ENCODE measurements at regions not wholly inside any gene's neighbourhood (a gene's known extent, or its start where the extent isn't known, plus 50 kb on each side); places are given as distances from the start of the nearest gene placed in this dataset.

DNA sequence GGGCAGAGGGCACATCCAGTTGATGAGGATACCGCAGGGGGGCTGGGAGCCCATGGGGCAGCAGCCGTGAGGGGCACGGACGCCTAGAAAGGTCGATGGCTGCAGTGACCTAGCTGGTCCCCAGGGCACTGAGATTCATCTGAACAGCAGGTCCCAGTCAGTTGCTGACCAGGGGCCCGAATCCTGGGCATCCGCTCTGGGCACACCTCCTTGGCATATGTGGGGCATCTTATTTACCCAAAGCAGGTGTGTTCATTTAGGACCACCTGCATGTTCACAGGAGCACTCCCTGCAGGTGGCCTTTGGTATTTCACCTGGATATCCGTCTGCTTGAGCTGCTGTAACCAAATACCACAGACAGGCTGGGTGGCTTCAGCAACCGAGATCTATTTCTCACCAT lies 72.0 kb upstream of the ODC1 start:
- no peak for DNase-seq

DNA sequence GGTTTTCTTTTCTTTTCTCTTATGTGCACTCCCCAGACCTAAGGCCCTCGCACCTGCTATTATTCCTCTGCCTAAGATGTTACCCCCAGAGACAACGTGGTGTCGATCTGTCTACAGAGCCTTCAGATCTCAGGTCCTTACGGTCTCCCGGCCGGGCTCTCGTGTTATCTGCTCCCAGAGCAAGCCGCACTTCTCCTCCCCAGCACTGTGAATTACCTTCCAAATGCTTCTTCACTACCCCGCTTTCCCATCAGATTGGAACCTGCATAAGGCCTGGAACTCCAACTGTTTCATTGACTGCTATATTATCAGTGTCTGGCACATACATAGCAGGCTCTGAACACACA lies 71.2 kb upstream of the ODC1 start:
- no peak for DNase-seq

DNA sequence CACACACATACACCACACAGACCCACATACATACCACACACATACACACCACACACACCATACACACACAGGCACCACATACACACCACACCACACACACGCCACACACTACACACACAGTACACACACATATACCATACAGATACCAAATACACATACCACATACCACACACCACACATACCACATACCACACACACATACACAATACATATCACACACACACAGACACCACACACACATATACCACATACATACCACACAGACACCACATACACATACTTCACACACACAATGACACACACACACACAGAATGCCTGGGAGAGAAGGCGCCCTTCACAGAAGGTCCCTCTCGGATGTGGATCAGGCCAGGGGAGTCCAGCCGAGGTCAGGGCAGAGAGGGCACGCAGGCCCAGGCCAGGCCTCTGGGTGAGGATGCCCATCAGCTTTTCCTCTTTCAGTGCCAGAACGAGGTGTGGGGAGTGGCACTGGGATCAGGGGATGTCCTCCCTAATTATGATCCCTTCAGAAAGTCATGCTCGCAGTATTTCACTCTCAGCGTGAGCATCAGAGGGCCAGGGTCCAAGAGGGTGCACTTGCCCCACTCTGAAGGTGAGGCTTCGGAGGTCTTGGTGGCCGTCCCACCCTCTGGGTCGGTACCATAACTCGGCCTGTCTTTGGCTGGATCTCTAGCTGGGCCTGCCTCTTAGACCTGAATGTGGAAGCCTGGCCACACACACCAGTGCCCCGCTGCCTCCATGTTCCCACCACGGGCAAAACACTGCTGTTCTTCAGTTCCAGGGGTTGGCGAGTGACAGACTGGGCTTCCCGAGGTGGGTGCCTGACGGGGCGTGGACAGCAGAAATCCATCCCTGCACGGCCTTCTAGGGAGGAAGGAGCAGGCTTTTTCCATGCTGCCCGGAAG lies 70.6 kb upstream of the ODC1 start:
- DNase-seq, result no peak

DNA sequence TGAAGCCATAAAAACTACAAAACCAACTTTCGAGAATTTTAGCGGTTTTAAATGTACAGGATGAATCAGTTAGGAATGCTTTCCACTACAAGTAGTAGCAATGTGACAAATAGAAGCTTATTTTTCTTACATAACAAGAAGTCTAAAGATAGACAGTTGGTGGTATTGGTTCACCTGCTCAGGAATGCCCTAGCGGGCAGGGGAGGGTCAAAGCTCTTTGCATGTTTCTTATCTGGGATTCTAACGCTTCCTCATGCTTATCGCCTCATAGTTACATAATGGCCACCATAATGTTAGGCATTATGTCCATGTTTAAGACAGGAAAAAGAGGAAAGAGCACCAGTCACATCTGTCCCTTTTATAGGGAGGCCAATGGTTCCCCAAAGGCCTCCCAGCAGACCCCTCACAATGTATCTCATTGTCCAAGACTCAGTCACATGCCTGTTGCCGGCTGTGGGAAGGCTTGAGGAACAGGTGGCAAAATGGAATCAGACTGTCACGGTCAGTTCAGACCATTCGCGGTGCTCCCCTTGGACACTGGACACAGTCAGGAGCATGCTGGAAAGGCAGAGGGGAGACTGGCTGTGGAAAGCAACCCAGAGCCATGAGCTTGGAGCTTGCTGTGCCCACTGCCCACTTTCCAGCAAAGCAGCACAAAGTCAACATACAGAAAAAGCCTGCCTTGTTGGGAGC lies 69.4 kb upstream of the ODC1 start:
- no peak for DNase-seq

DNA sequence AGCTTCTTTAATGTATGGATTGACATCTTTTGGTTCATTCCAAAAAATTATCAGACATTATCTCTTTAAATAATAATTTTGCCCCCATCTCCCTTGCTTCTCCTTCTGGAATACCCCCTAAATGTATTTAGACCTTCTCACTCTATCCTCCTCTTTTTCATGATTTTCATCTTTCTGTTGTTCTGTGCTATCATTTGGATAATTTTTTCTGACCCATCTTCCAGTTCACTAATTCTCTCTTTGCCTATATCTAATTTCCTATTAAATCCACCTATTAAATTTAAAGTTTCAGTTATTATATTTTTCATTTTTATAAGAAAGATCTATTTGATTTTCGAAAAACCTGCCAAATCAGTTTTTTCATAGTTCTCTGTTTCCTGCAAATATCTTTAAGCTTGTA lies 67.8 kb upstream of the ODC1 start:
- no peak for DNase-seq

DNA sequence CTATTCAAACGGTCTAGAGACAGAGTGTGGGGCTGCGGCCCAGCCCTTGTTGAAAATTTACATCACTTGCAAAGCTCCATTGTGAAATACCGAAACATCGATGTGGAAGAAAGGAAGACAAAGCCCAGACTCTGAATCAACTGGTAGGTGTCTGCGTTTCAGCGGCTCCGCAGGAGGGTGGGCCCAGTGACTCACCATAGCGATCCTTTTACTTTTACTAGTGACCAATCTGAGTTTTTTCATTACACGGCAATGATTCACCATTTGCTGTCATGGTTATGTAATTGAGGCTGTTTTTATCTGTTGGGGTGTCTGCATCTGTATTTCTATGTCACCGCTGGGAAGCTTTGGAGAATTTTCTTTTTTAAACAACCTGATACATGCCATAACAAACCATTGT lies 66.6 kb upstream of the ODC1 start:
- no peak for DNase-seq

DNA sequence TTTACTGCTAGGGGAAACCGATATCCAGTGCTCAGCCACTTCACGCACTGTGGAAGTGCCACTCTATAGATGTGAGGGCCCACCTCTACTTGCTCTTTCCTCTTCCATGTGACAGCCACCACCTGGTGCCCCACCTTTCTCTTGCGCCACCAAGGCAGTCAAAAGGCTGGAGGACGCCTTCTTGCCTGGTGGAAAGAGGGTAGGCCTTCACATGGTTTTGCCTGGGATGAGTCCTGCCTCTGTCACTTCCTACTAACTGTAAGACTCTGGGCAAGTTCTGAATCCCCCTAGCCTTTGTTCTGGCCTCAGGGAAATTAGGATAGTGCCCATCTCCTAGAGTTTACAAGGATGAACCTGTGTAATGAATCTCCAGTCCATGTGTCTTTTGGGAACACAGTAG lies 66.1 kb upstream of the ODC1 start:
- no peak for DNase-seq

DNA sequence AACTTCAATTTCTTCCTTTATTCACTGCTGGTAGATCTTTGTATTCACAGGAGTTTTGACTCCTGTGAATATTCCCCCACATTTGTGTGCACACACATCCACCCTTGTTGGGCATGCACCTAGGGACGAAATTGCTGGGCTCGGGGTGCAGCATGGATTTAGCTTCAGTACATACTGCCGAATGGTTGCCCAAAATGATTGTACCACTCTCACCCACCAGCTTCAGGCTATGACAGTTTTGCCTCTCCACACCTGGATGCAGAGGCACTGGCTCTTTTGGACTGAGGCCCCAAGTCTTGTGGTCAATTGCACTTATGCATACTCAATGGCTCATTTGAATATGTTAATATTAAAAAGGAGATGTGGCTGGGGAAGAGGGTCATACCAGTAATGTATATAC lies 65.1 kb upstream of the ODC1 start:
- no peak for DNase-seq

DNA sequence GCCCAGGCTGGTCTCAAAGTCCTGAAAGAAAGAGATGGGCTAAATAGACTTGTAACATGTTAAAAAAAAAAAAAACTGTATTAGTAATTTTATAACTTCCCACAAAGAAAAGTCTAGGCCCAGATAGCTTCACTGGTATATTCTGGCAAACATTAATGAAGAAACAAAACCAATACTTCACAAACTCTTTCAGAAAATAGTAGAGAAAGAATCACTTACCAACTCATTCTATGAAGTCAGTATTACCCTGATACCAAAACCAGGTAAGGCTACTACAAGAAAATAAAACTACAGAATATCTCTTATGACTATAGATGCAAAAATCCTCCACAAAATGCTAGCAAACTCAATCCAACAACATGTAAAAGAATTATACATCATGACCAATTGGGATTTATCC lies 59.9 kb upstream of the ODC1 start:
- no peak for DNase-seq

DNA sequence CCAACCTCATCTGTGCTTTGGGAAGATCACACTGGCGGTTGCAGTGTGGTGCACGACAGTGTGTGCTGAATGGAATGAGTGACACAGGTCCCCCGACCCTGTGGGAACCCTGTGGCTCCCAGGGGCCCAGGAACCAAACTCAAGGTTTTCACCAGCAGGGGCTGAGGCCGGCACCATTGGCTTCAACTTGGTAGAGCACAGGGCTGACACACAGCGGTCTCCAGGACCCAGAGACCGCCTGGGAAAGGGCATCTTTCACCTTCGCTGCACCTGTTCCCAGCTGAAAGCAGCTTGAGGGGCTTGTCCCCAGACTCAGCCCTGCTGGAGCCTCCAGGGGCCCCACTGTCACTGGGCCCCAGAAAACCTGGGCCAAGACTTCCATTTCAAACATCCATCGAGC lies 59.0 kb upstream of the ODC1 start:
- no peak for DNase-seq

DNA sequence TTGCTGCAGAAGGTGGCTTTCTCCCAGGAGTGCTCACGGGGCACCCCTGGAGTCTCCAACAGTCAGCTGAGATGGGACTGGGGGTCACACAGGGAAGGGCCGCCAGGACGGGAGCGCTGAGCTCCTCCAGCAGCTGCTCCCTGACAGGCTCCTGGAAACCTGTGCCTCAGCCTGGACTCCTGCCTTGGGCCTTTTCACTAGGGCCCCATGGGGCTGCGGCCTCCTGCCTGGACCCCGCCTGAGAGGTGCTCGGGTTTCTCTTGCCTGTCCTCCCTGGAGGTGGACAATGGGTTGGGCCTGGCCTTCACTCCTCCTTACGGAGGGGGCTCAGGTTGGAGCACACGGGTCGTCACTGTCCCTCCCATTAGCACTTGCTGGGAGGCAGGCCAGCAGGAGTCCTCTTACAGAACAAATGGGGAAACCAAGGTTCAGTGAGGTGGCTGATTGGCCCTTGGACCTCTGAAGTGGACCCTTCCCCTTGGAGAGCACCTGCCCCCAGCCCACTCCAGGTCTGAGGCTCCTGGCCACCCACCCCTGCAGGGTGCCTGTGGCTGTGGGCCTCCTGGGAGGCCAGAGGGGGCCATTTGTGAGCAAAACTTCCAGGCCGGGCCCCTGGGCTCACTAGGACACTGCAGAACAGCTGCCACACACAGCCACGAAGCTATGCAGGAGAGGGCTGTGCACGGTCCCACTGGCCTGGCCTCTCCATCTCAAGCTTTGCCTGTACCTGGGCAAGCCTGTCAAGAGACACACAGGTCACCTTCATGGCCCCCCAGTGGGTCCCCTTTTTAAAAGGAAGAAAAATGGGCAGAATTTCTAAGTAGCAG lies 57.1 kb upstream of the ODC1 start:
- DNase-seq, result no peak

DNA sequence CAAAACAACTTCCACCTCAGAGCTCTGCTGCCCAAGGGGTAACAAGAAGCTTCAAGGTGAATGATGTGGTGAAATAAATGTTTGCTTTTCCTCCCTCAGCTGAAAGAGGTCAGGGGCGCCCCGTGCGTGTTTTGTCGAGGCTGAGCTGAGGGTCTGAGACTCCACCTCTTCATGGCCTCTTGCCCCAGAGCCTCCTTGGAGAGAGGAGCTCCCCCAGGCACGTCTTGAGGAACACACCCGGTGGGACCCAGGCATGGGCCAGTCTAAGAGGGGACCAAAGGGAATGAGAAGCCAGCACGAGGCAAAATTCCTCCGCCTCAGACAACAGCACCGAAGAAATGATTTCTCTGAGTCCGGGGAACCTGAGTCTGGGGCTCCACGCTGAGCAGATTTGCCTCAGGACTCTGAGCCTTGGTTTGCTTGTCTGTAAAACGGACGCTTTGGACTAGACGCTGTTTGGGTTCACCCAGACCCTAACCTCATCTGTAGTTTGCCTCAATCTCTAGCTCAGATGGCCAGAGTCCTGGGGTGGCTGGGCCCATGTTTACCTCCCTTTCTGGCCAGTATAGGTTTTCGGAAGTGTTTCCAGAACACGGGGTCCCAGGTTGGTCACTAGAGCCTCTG lies 56.4 kb upstream of the ODC1 start:
- no peak for DNase-seq

DNA sequence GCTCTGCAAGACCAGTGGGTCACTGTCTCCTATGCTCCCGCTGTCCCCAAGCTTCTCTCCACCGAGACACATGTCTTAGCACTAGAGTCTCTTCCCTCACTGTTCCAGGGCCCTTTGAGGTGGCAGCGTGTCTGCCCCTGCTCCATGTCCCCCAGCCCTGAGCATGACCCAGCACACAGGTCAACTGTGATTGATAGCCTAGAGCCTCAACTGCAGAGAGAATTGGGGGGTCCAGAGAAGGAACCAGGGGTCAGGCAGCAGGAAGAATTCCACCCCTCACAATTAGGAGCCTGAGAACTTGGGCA lies 54.6 kb upstream of the ODC1 start:
- DNase-seq, result peak; percentile 24

DNA sequence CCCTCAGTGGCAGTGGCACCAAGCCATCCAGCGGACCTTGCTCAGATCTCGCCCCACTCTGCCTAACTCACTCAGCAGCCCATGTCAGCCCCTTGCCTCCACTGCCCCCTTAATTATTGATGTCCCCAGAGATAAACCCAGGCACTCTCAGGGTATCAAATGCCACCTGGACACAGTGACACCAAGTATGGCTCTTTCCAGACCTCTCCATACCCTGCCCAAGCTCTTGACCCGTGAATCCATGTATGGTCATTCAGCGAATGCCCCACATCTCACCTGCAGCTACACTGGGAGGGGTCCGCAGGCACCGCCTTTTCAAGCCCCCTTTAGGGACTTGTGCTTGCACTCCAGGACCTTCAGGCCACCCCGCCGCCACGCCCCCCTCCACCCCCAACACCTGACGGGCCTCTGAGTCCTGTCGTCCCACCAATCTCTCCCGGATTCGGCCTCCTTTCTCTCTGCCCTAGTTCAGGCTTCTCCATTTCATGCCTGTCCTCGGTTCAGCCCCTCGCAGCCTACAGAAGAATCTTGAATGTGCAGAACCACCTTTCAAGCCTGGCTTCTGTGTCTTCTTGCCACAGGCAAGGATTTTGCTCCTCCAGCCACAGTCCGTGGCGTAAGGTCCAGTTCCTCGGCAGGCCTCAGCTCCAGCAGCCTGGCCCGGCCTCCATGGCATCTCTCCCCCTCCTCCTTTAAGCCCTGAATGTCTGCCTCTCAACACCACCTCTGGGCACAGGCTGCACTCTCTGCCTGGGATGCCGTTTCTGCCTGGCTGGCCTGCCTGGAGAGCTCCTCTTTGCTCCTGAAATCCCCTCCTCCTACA lies 54.1 kb upstream of the ODC1 start:
- DNase-seq, result no peak

DNA sequence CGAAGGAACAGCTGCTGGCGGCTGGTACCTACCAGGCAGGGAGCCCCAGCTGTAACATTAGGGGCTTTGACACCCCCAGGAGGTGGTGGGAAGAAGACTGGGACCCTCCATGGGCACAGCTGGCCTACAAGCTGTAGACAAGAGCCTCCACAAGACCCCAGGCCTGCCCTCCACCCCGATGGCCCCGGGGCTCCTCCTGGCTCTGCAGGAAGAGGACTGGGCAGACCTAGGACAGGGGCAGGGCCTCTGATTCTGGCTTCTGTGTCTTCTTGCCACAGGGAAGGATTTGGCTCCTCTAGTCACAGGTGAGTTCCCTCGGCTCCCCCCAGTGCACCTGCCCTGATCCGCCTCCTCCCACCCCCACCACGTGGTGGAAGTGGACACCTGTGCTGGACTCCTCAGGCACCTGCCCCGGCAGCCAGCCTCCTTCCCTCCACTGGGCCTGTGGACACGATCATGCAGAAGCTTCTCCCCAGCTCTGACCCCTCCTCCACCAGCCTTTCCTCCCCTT lies 53.4 kb upstream of the ODC1 start:
- no peak for DNase-seq

DNA sequence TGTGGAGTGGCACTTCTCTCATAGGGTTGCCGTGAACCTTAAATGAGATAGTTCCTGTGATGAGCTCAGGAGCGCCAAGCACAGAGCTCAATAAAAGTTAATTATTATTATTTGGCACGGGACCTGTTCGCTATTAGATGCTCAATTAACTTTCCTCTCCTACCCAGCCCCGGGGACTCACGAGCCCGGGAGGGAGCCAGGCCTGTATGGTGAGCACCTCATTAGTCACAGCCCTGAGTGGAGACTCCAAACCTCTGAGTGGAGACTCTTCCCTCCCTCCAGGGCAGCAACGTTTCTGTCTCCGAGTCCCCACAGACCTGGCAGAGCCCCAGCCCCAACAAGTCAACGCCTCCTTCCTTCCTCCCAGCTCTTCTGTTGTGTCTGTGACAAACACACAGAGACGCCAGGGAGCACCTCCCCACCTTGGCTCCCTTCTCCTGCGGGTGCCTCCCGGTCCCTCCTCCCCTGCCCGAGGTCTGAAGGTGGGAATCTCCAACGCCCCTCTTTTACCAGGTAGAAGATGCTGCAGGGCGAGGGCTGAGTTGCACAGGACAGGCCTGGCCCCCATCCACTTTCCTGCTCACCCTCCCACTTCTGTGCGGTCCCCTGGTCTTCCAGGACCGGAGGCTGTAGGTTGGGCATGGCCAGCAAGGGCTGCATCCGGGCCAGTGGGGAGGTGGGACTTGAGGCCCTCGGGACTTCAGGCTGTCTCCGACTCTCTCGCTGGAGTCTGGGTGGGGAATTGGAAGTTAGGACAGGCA lies 52.7 kb upstream of the ODC1 start:
- no peak for DNase-seq

DNA sequence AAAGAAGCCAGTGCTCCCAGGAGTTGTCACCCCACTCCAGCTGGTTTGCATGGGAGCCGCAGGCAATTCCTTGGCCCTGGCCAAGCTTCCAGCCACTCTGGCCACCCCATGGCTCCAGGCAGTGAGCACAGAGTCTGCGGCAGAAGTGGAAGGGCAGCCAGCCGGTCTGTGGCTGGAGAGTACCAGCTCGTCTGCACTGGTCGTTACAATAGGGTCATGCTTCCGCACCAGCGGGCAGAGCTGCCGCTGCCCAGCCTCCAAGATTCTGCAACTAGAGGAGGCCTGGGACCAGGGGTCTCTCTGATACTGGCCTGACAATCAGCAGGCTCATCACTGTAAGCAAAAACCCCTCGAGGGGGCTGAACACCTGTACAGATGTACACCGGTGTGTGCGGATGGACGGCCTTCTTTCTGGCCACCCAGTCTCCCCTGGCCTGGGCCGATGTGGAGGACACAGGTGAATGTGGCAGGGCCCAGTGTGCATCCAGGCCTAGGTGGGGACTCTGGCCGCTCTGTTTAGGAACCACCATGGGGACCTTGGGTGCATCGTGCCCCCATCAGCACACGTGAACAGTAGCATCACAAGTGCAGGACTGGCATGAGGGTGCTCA lies 51.9 kb upstream of the ODC1 start:
- DNase-seq, result no peak

DNA sequence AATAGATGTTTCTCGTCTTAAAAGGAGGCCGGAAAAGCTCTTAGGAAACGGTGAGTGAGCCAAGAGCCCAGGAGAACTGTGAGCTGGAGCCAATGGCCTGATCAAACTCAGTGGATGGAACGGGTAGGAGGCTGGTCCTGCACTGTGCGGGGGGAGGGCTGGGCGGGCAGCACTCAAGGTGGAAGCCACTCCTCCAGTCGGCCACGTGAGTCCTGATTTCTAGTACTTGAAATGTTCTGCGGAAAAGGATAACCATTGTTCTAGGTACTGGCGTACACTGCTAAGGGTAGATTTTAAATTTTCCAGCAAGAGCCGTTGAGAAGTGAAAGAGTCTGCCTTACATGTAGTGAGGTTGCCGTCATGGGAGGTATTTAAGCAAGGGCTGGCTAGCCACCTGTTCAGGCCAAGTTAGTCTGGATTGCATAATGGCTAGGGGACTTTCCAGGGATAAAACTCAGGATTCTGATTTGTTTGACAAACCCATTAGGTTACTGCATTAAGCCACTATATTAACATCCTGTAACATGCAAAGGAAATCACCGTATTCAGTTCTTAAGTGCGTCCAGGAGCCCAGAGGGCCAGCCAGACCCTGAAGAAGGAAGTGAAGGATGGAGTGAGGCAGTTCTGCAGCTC lies 51.3 kb upstream of the ODC1 start:
- DNase-seq, result no peak

DNA sequence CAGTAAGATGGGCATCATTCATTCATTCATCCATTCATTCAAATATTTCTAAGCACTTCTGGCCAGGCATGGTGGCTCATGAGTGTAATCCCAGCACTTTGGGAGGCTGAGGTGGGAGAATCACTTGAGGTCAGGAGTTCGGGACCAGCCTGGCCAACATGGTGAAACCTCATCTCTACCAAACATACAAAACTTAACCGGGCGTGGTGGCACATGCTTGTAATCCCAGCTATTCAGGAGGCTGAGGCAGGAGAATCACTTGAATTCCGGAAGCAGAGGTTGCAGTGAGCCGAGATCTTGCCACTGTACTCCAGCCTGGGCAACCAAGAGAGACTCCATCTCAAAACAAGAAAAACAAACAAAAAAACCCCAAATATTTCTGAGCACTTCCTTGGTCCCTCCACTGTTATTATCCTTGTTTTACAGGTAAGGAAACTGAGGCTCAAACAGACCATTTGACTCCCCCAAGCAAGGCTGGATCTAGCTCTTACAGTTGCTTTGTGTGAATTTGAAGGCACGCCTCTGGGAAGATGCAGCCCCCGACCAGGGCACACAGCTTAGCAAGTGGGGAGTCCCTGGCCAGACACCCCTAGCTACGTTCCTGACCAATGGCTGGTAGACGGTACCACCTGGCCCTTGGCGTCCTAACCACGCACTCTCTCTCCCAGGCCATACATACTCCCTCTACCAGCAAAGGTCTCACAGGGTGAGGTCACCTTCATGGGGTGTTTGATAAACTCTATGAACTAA lies 50.6 kb upstream of the ODC1 start:
- no peak for DNase-seq
